OCI-M2 (cell line): ENCODE measurements at regions not wholly inside any gene's neighbourhood (a gene's known extent, or its start where the extent isn't known, plus 50 kb on each side); places are given as distances from the start of the nearest gene placed in this dataset.

Experiments used
- DNase-seq: peaks from one replicate; lab custom pipeline; 2025; ENCODE audit not compliant: unreplicated experiment; lab: John Stamatoyannopoulos, UW

GRCh38 chr2:2877427-2877826 is 500.2 kb downstream of the EIPR1 start:
- DNase-seq, result no peak

- DNase-seq, result no peak
Measured at GRCh38 chr2:2876331-2877221, 501.0 kb downstream of the EIPR1 start.

- no peak for DNase-seq
Measured at GRCh38 chr2:2875831-2876230, 501.8 kb downstream of the EIPR1 start.

GRCh38 chr2:2875296-2875695 is 502.3 kb downstream of the EIPR1 start:
- no peak for DNase-seq

- no peak for DNase-seq
Measured at GRCh38 chr2:2874805-2875204, 502.8 kb downstream of the EIPR1 start.

- DNase-seq, result no peak
Measured at GRCh38 chr2:2874341-2874740, 503.3 kb downstream of the EIPR1 start.

- DNase-seq, result no peak
Measured at GRCh38 chr2:2873450-2873811, 504.2 kb downstream of the EIPR1 start.

- DNase-seq, result no peak
Measured at GRCh38 chr2:2872713-2873449, 504.7 kb downstream of the EIPR1 start.

GRCh38 chr2:2872309-2872617 is 505.4 kb downstream of the EIPR1 start:
- no peak for DNase-seq

- no peak for DNase-seq
Measured at GRCh38 chr2:2871480-2872308, 505.9 kb downstream of the EIPR1 start.

GRCh38 chr2:2870106-2870505 is 507.5 kb downstream of the EIPR1 start:
- DNase-seq, result no peak

GRCh38 chr2:2869553-2869952 is 508.1 kb downstream of the EIPR1 start:
- no peak for DNase-seq

GRCh38 chr2:2868085-2868484 is 509.5 kb downstream of the EIPR1 start:
- DNase-seq, result no peak

- no peak for DNase-seq
Measured at GRCh38 chr2:2867397-2867979, 510.1 kb downstream of the EIPR1 start.

GRCh38 chr2:2866459-2866858 is 511.2 kb downstream of the EIPR1 start:
- no peak for DNase-seq

- DNase-seq, result no peak
Measured at GRCh38 chr2:2862386-2862785, 515.2 kb downstream of the EIPR1 start.

GRCh38 chr2:2861666-2862240 is 515.9 kb downstream of the EIPR1 start:
- DNase-seq, result no peak

GRCh38 chr2:2860589-2861300 is 516.9 kb downstream of the EIPR1 start:
- no peak for DNase-seq

GRCh38 chr2:2859732-2860131 is 517.9 kb downstream of the EIPR1 start:
- DNase-seq, result no peak

GRCh38 chr2:2859164-2859563 is 518.5 kb downstream of the EIPR1 start:
- no peak for DNase-seq
